ENCODE measurements at regions not wholly inside any gene's neighbourhood (a gene's known extent, or its start where the extent isn't known, plus 50 kb on each side); places are given as distances from the start of the nearest gene placed in this dataset.

- peaks cover 11% of the 10 kb centered on the region for H3K27me3 Mint-ChIP-seq
- no peaks in the 10 kb centered on the region for H3K36me3 Mint-ChIP-seq (ENCODE audit: low read depth)
- no peak overlapping the region for H3K27ac Mint-ChIP-seq
- H3K4me3 Mint-ChIP-seq, result no peak overlapping the region
- H3K9me3 Mint-ChIP-seq, result peaks cover 3% of the 10 kb centered on the region
- H3K4me1 Mint-ChIP-seq (ENCODE audit: low read depth), result no peaks in the 10 kb centered on the region
Observed at GRCh38 chr6:113651120-113651519, 206.0 kb upstream of the MARCKS start.

- Mint-ChIP-seq H3K27me3 (peaks cover 11% of the 10 kb centered on the region), H3K36me3 (ENCODE audit: low read depth) (no peaks in the 10 kb centered on the region), H3K4me3 (no peak overlapping the region), H3K9me3 (peaks cover 3% of the 10 kb centered on the region), H3K27ac (no peak overlapping the region), H3K4me1 (ENCODE audit: low read depth) (no peaks in the 10 kb centered on the region)
Observed at GRCh38 chr6:113651920-113652319, 205.2 kb upstream of the MARCKS start.

- no peak overlapping the region for H3K27ac Mint-ChIP-seq
- no peak overlapping the region for H3K4me3 Mint-ChIP-seq
- H3K36me3 Mint-ChIP-seq (ENCODE audit: low read depth), result no peaks in the 10 kb centered on the region
- H3K9me3 Mint-ChIP-seq, result peaks cover 3% of the 10 kb centered on the region
- H3K4me1 Mint-ChIP-seq (ENCODE audit: low read depth), result no peaks in the 10 kb centered on the region
- H3K27me3 Mint-ChIP-seq, result peaks cover 10% of the 10 kb centered on the region
Observed at GRCh38 chr6:113653275-113653674, 203.9 kb upstream of the MARCKS start.

GRCh38 chr6:113654396-113654795 lies 202.7 kb upstream of the MARCKS start:
- Mint-ChIP-seq H3K27me3 (peaks cover 3% of the 10 kb centered on the region), H3K4me1 (ENCODE audit: low read depth) (no peaks in the 10 kb centered on the region), H3K27ac (no peak overlapping the region), H3K9me3 (peaks cover 3% of the 10 kb centered on the region), H3K4me3 (no peak overlapping the region), H3K36me3 (ENCODE audit: low read depth) (no peaks in the 10 kb centered on the region)

- no peaks in the 10 kb centered on the region for H3K4me1 Mint-ChIP-seq (ENCODE audit: low read depth)
- peaks cover 3% of the 10 kb centered on the region for H3K9me3 Mint-ChIP-seq
- H3K4me3 Mint-ChIP-seq, result no peak overlapping the region
- no peak overlapping the region for H3K27ac Mint-ChIP-seq
- peaks cover 3% of the 10 kb centered on the region for H3K27me3 Mint-ChIP-seq
- no peaks in the 10 kb centered on the region for H3K36me3 Mint-ChIP-seq (ENCODE audit: low read depth)
Observed at GRCh38 chr6:113655761-113656160, 201.4 kb upstream of the MARCKS start.

GRCh38 chr6:113659762-113660404 lies 197.3 kb upstream of the MARCKS start:
- Mint-ChIP-seq H3K4me1 (ENCODE audit: low read depth) (no peaks in the 10 kb centered on the region), H3K27me3 (peaks cover 2% of the 10 kb centered on the region), H3K9me3 (no peaks in the 10 kb centered on the region), H3K27ac (no peak overlapping the region), H3K36me3 (ENCODE audit: low read depth) (no peaks in the 10 kb centered on the region), H3K4me3 (no peak overlapping the region)

GRCh38 chr6:113660819-113661218 lies 196.3 kb upstream of the MARCKS start:
- H3K27ac Mint-ChIP-seq, result no peak overlapping the region
- no peaks in the 10 kb centered on the region for H3K9me3 Mint-ChIP-seq
- no peaks in the 10 kb centered on the region for H3K4me1 Mint-ChIP-seq (ENCODE audit: low read depth)
- no peaks in the 10 kb centered on the region for H3K36me3 Mint-ChIP-seq (ENCODE audit: low read depth)
- H3K4me3 Mint-ChIP-seq, result no peak overlapping the region
- peaks cover 2% of the 10 kb centered on the region for H3K27me3 Mint-ChIP-seq

- Mint-ChIP-seq H3K9me3 (no peaks in the 10 kb centered on the region), H3K36me3 (ENCODE audit: low read depth) (no peaks in the 10 kb centered on the region), H3K27ac (no peak overlapping the region), H3K27me3 (peaks cover 2% of the 10 kb centered on the region), H3K4me1 (ENCODE audit: low read depth) (no peaks in the 10 kb centered on the region), H3K4me3 (no peak overlapping the region)
Observed at GRCh38 chr6:113662093-113662665, 195.0 kb upstream of the MARCKS start.

GRCh38 chr6:113662688-113663333 lies 194.3 kb upstream of the MARCKS start:
- no peak overlapping the region for H3K4me3 Mint-ChIP-seq
- H3K27ac Mint-ChIP-seq, result no peak overlapping the region
- no peaks in the 10 kb centered on the region for H3K9me3 Mint-ChIP-seq
- peaks cover 2% of the 10 kb centered on the region for H3K27me3 Mint-ChIP-seq
- H3K36me3 Mint-ChIP-seq (ENCODE audit: low read depth), result no peaks in the 10 kb centered on the region
- no peaks in the 10 kb centered on the region for H3K4me1 Mint-ChIP-seq (ENCODE audit: low read depth)

- peaks cover 2% of the 10 kb centered on the region for H3K27me3 Mint-ChIP-seq
- H3K36me3 Mint-ChIP-seq (ENCODE audit: low read depth), result no peaks in the 10 kb centered on the region
- no peak overlapping the region for H3K27ac Mint-ChIP-seq
Observed at GRCh38 chr6:113664909-113665308, 192.2 kb upstream of the MARCKS start.

GRCh38 chr6:113668641-113669408 lies 188.3 kb upstream of the MARCKS start:
- Mint-ChIP-seq H3K4me3 (no peak overlapping the region), H3K27ac (no peak overlapping the region), H3K36me3 (ENCODE audit: low read depth) (no peaks in the 10 kb centered on the region), H3K9me3 (no peaks in the 10 kb centered on the region), H3K27me3 (peaks cover 2% of the 10 kb centered on the region), H3K4me1 (ENCODE audit: low read depth) (no peaks in the 10 kb centered on the region)

More at GRCh38 chr6:113664909-113665308, 192.2 kb upstream of the MARCKS start:
- no peak overlapping the region for H3K4me3 Mint-ChIP-seq
- no peaks in the 10 kb centered on the region for H3K9me3 Mint-ChIP-seq
- H3K4me1 Mint-ChIP-seq (ENCODE audit: low read depth), result no peaks in the 10 kb centered on the region

GRCh38 chr6:113669606-113670005 lies 187.5 kb upstream of the MARCKS start:
- no peak overlapping the region for H3K27ac Mint-ChIP-seq
- no peaks in the 10 kb centered on the region for H3K4me1 Mint-ChIP-seq (ENCODE audit: low read depth)
- H3K9me3 Mint-ChIP-seq, result no peaks in the 10 kb centered on the region

GRCh38 chr6:113671421-113671820 lies 185.7 kb upstream of the MARCKS start:
- H3K27me3 Mint-ChIP-seq, result no peaks in the 10 kb centered on the region
- no peak overlapping the region for H3K27ac Mint-ChIP-seq
- H3K4me1 Mint-ChIP-seq (ENCODE audit: low read depth), result no peaks in the 10 kb centered on the region
- no peaks in the 10 kb centered on the region for H3K9me3 Mint-ChIP-seq
- no peak overlapping the region for H3K4me3 Mint-ChIP-seq
- no peaks in the 10 kb centered on the region for H3K36me3 Mint-ChIP-seq (ENCODE audit: low read depth)

More at GRCh38 chr6:113669606-113670005, 187.5 kb upstream of the MARCKS start:
- Mint-ChIP-seq H3K4me3 (no peak overlapping the region), H3K36me3 (ENCODE audit: low read depth) (no peaks in the 10 kb centered on the region), H3K27me3 (no peaks in the 10 kb centered on the region)

- Mint-ChIP-seq H3K27ac (no peak overlapping the region), H3K27me3 (no peaks in the 10 kb centered on the region), H3K9me3 (no peaks in the 10 kb centered on the region), H3K4me3 (no peak overlapping the region), H3K36me3 (ENCODE audit: low read depth) (no peaks in the 10 kb centered on the region), H3K4me1 (ENCODE audit: low read depth) (no peaks in the 10 kb centered on the region)
Observed at GRCh38 chr6:113672491-113673149, 184.5 kb upstream of the MARCKS start.
